ENCODE measurements at regions not wholly inside any gene's neighbourhood (a gene's known extent, or its start where the extent isn't known, plus 50 kb on each side); places are given as distances from the start of the nearest gene placed in this dataset.
A peak's percentile ranks its signal among the peaks of the same experiment; 100 is the strongest.

- no peaks in the 10 kb centered on the region for H3K9me3 ChIP-seq (ENCODE audit: insufficient read depth, low read length)
- H3K36me3 ChIP-seq (ENCODE audit: insufficient read depth, insufficient read length, low read length) = no peaks in the 10 kb centered on the region
- TF ChIP-seq ZNF274 (IDR thresholded peaks at IDR 0.05; ENCODE audit: low read depth, low read length) = no peak
- TF ChIP-seq YY1 (IDR thresholded peaks at IDR 0.05; ENCODE audit: insufficient read depth, insufficient read length) = no peak
- TF ChIP-seq SUZ12 (IDR thresholded peaks at IDR 0.05; ENCODE audit: extremely low read depth, insufficient read depth, insufficient read length) = no peak
- H3K9ac ChIP-seq (ENCODE audit: insufficient read length, low read depth) = no peak overlapping the region
- no peak overlapping the region for H3K4me3 ChIP-seq (ENCODE audit: insufficient read length, low read depth)
- H3K27me3 ChIP-seq (ENCODE audit: insufficient read depth, insufficient read length) = peaks cover 57% of the 10 kb centered on the region
- no peak for DNase-seq (ENCODE audit: low read depth, low spot score)
- no peaks in the 10 kb centered on the region for H3K4me1 ChIP-seq (ENCODE audit: insufficient read depth, insufficient read length)
These were observed 161.3 kb downstream of the RMI1 start for GRCh38 chr9:84141741-84142370.

GRCh38 chr9:84145031-84145430 is 164.4 kb downstream of the RMI1 start:
- Histone ChIP-seq H3K4me1 (ENCODE audit: insufficient read depth, insufficient read length) (no peaks in the 10 kb centered on the region), H3K9me3 (ENCODE audit: insufficient read depth, low read length) (no peaks in the 10 kb centered on the region), H3K4me3 (ENCODE audit: insufficient read length, low read depth) (no peak overlapping the region), H3K36me3 (ENCODE audit: insufficient read depth, insufficient read length, low read length) (no peaks in the 10 kb centered on the region), H3K9ac (ENCODE audit: insufficient read length, low read depth) (no peak overlapping the region), H3K27me3 (ENCODE audit: insufficient read depth, insufficient read length) (peaks cover 49% of the 10 kb centered on the region)
- TF ChIP-seq ZNF274 (IDR thresholded peaks at IDR 0.05; ENCODE audit: low read depth, low read length) (no peak), SUZ12 (IDR thresholded peaks at IDR 0.05; ENCODE audit: extremely low read depth, insufficient read depth, insufficient read length) (no peak), YY1 (IDR thresholded peaks at IDR 0.05; ENCODE audit: insufficient read depth, insufficient read length) (no peak)
- no peak for DNase-seq (ENCODE audit: low read depth, low spot score)

GRCh38 chr9:84145780-84146179 is 165.2 kb downstream of the RMI1 start:
- Histone ChIP-seq H3K9ac (ENCODE audit: insufficient read length, low read depth) (no peak overlapping the region), H3K36me3 (ENCODE audit: insufficient read depth, insufficient read length, low read length) (no peaks in the 10 kb centered on the region), H3K4me3 (ENCODE audit: insufficient read length, low read depth) (no peak overlapping the region), H3K4me1 (ENCODE audit: insufficient read depth, insufficient read length) (peaks cover 5% of the 10 kb centered on the region), H3K27me3 (ENCODE audit: insufficient read depth, insufficient read length) (peaks cover 48% of the 10 kb centered on the region), H3K9me3 (ENCODE audit: insufficient read depth, low read length) (no peaks in the 10 kb centered on the region)
- no peak for DNase-seq (ENCODE audit: low read depth, low spot score)
- TF ChIP-seq ZNF274 (IDR thresholded peaks at IDR 0.05; ENCODE audit: low read depth, low read length) (no peak), YY1 (IDR thresholded peaks at IDR 0.05; ENCODE audit: insufficient read depth, insufficient read length) (no peak), SUZ12 (IDR thresholded peaks at IDR 0.05; ENCODE audit: extremely low read depth, insufficient read depth, insufficient read length) (no peak)

GRCh38 chr9:84146893-84147710 is 166.5 kb downstream of the RMI1 start:
- no peaks in the 10 kb centered on the region for H3K9me3 ChIP-seq (ENCODE audit: insufficient read depth, low read length)
- TF ChIP-seq ZNF274 (IDR thresholded peaks at IDR 0.05; ENCODE audit: low read depth, low read length) (no peak), YY1 (IDR thresholded peaks at IDR 0.05; ENCODE audit: insufficient read depth, insufficient read length) (no peak), SUZ12 (IDR thresholded peaks at IDR 0.05; ENCODE audit: extremely low read depth, insufficient read depth, insufficient read length) (no peak)
- H3K9ac ChIP-seq (ENCODE audit: insufficient read length, low read depth) = no peak overlapping the region
- no peak overlapping the region for H3K4me3 ChIP-seq (ENCODE audit: insufficient read length, low read depth)
- H3K27me3 ChIP-seq (ENCODE audit: insufficient read depth, insufficient read length) = peaks cover 42% of the 10 kb centered on the region
- DNase-seq (ENCODE audit: low read depth, low spot score) = no peak
- H3K4me1 ChIP-seq (ENCODE audit: insufficient read depth, insufficient read length) = peaks cover 5% of the 10 kb centered on the region
- H3K36me3 ChIP-seq (ENCODE audit: insufficient read depth, insufficient read length, low read length) = no peaks in the 10 kb centered on the region

- DNase-seq (ENCODE audit: low read depth, low spot score) = peak; percentile 64
These were observed 170.6 kb downstream of the RMI1 start for GRCh38 chr9:84151236-84151635.

GRCh38 chr9:84151640-84152039 is 171.0 kb downstream of the RMI1 start:
- no peak for DNase-seq (ENCODE audit: low read depth, low spot score)
- TF ChIP-seq ZNF274 (IDR thresholded peaks at IDR 0.05; ENCODE audit: low read depth, low read length) (no peak), SUZ12 (IDR thresholded peaks at IDR 0.05; ENCODE audit: extremely low read depth, insufficient read depth, insufficient read length) (no peak), YY1 (IDR thresholded peaks at IDR 0.05; ENCODE audit: insufficient read depth, insufficient read length) (no peak)
- H3K9ac ChIP-seq (ENCODE audit: insufficient read length, low read depth) = no peak overlapping the region
- H3K4me3 ChIP-seq (ENCODE audit: insufficient read length, low read depth) = no peak overlapping the region
- no peaks in the 10 kb centered on the region for H3K9me3 ChIP-seq (ENCODE audit: insufficient read depth, low read length)
- no peaks in the 10 kb centered on the region for H3K36me3 ChIP-seq (ENCODE audit: insufficient read depth, insufficient read length, low read length)
- peaks cover 58% of the 10 kb centered on the region for H3K27me3 ChIP-seq (ENCODE audit: insufficient read depth, insufficient read length)
- H3K4me1 ChIP-seq (ENCODE audit: insufficient read depth, insufficient read length) = peaks cover 5% of the 10 kb centered on the region

More at GRCh38 chr9:84151236-84151635, 170.6 kb downstream of the RMI1 start:
- peaks cover 58% of the 10 kb centered on the region for H3K27me3 ChIP-seq (ENCODE audit: insufficient read depth, insufficient read length)
- no peaks in the 10 kb centered on the region for H3K9me3 ChIP-seq (ENCODE audit: insufficient read depth, low read length)
- peaks cover 5% of the 10 kb centered on the region for H3K4me1 ChIP-seq (ENCODE audit: insufficient read depth, insufficient read length)
- no peak overlapping the region for H3K9ac ChIP-seq (ENCODE audit: insufficient read length, low read depth)
- H3K4me3 ChIP-seq (ENCODE audit: insufficient read length, low read depth) = no peak overlapping the region
- TF ChIP-seq YY1 (IDR thresholded peaks at IDR 0.05; ENCODE audit: insufficient read depth, insufficient read length) = no peak
- TF ChIP-seq ZNF274 (IDR thresholded peaks at IDR 0.05; ENCODE audit: low read depth, low read length) = no peak
- no peak for TF ChIP-seq SUZ12 (IDR thresholded peaks at IDR 0.05; ENCODE audit: extremely low read depth, insufficient read depth, insufficient read length)
- no peaks in the 10 kb centered on the region for H3K36me3 ChIP-seq (ENCODE audit: insufficient read depth, insufficient read length, low read length)

GRCh38 chr9:84152204-84152603 is 171.6 kb downstream of the RMI1 start:
- Histone ChIP-seq H3K9me3 (ENCODE audit: insufficient read depth, low read length) (no peaks in the 10 kb centered on the region), H3K4me3 (ENCODE audit: insufficient read length, low read depth) (no peak overlapping the region), H3K9ac (ENCODE audit: insufficient read length, low read depth) (no peak overlapping the region), H3K27me3 (ENCODE audit: insufficient read depth, insufficient read length) (peaks cover 58% of the 10 kb centered on the region), H3K4me1 (ENCODE audit: insufficient read depth, insufficient read length) (peaks cover 5% of the 10 kb centered on the region), H3K36me3 (ENCODE audit: insufficient read depth, insufficient read length, low read length) (no peaks in the 10 kb centered on the region)
- DNase-seq (ENCODE audit: low read depth, low spot score) = no peak
- TF ChIP-seq ZNF274 (IDR thresholded peaks at IDR 0.05; ENCODE audit: low read depth, low read length) = no peak
- TF ChIP-seq YY1 (IDR thresholded peaks at IDR 0.05; ENCODE audit: insufficient read depth, insufficient read length) = no peak
- TF ChIP-seq SUZ12 (IDR thresholded peaks at IDR 0.05; ENCODE audit: extremely low read depth, insufficient read depth, insufficient read length) = no peak
